ENCODE measurements at regions not wholly inside any gene's neighbourhood (a gene's known extent, or its start where the extent isn't known, plus 50 kb on each side); places are given as distances from the start of the nearest gene placed in this dataset.

DNA sequence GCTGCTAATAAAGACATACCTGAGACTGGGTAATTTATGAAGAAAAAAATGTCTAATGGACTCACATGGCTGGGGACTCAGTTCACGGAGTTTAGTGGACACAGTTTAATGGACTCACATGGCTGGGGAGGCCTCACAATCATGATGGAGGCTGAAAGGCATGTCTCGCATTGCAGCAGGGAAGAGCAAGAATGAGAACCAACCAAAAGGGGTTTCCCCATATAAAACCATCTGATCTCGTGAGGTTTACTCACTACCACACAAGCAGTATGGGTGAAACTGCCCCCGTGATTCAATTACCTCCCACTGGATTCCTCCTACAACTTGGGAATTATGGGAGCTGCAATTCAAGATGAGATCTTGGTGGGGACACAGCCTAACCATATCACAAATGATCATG, 1181.2 kb downstream of the PCDH9 start:
- no peaks in the 10 kb centered on the region for H3K36me3 ChIP-seq
- H3K27me3 ChIP-seq = no peaks in the 10 kb centered on the region
- no peaks in the 10 kb centered on the region for H3K4me1 ChIP-seq (ENCODE audit: low read depth)
- H3K27ac ChIP-seq = no peak overlapping the region
- TF ChIP-seq, protein P1, sequence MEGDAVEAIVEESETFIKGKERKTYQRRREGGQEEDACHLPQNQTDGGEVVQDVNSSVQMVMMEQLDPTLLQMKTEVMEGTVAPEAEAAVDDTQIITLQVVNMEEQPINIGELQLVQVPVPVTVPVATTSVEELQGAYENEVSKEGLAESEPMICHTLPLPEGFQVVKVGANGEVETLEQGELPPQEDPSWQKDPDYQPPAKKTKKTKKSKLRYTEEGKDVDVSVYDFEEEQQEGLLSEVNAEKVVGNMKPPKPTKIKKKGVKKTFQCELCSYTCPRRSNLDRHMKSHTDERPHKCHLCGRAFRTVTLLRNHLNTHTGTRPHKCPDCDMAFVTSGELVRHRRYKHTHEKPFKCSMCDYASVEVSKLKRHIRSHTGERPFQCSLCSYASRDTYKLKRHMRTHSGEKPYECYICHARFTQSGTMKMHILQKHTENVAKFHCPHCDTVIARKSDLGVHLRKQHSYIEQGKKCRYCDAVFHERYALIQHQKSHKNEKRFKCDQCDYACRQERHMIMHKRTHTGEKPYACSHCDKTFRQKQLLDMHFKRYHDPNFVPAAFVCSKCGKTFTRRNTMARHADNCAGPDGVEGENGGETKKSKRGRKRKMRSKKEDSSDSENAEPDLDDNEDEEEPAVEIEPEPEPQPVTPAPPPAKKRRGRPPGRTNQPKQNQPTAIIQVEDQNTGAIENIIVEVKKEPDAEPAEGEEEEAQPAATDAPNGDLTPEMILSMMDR (IDR thresholded peaks at IDR 0.05; ENCODE audit: low read depth, low read length) = no peak
- DNase-seq (ENCODE audit: low read depth in 1 of 2, low spot score in 1 of 2) = no peak
- no peak overlapping the region for H3K4me3 ChIP-seq
- H3K9me3 ChIP-seq (ENCODE audit: low read depth) = no peaks in the 10 kb centered on the region

GRCh38 chr13:66040506-66040905, 1189.6 kb downstream of the PCDH9 start:
- no peak overlapping the region for H3K4me3 ChIP-seq
- no peak overlapping the region for H3K27ac ChIP-seq
- no peaks in the 10 kb centered on the region for H3K9me3 ChIP-seq (ENCODE audit: low read depth)
- no peak for DNase-seq (ENCODE audit: low read depth in 1 of 2, low spot score in 1 of 2)
- H3K4me1 ChIP-seq (ENCODE audit: low read depth) = no peaks in the 10 kb centered on the region
- TF ChIP-seq, protein P1 (IDR thresholded peaks at IDR 0.05; ENCODE audit: low read depth, low read length) = no peak
- no peaks in the 10 kb centered on the region for H3K36me3 ChIP-seq
- H3K27me3 ChIP-seq = no peaks in the 10 kb centered on the region

GRCh38 chr13:66037096-66037495, 1193.0 kb downstream of the PCDH9 start:
- H3K27me3 ChIP-seq = no peaks in the 10 kb centered on the region
- no peaks in the 10 kb centered on the region for H3K9me3 ChIP-seq (ENCODE audit: low read depth)
- DNase-seq (ENCODE audit: low read depth in 1 of 2, low spot score in 1 of 2) = no peak
- no peaks in the 10 kb centered on the region for H3K36me3 ChIP-seq
- H3K4me3 ChIP-seq = no peak overlapping the region
- H3K4me1 ChIP-seq (ENCODE audit: low read depth) = no peaks in the 10 kb centered on the region
- no peak overlapping the region for H3K27ac ChIP-seq
- TF ChIP-seq, protein P1 (IDR thresholded peaks at IDR 0.05; ENCODE audit: low read depth, low read length) = no peak

GRCh38 chr13:66036636-66037035, 1193.5 kb downstream of the PCDH9 start:
- no peaks in the 10 kb centered on the region for H3K9me3 ChIP-seq (ENCODE audit: low read depth)
- no peak overlapping the region for H3K27ac ChIP-seq
- H3K4me1 ChIP-seq (ENCODE audit: low read depth) = no peaks in the 10 kb centered on the region
- DNase-seq (ENCODE audit: low read depth in 1 of 2, low spot score in 1 of 2) = no peak
- H3K27me3 ChIP-seq = no peaks in the 10 kb centered on the region
- no peaks in the 10 kb centered on the region for H3K36me3 ChIP-seq
- no peak overlapping the region for H3K4me3 ChIP-seq
- TF ChIP-seq, protein P1 (IDR thresholded peaks at IDR 0.05; ENCODE audit: low read depth, low read length) = no peak

DNA sequence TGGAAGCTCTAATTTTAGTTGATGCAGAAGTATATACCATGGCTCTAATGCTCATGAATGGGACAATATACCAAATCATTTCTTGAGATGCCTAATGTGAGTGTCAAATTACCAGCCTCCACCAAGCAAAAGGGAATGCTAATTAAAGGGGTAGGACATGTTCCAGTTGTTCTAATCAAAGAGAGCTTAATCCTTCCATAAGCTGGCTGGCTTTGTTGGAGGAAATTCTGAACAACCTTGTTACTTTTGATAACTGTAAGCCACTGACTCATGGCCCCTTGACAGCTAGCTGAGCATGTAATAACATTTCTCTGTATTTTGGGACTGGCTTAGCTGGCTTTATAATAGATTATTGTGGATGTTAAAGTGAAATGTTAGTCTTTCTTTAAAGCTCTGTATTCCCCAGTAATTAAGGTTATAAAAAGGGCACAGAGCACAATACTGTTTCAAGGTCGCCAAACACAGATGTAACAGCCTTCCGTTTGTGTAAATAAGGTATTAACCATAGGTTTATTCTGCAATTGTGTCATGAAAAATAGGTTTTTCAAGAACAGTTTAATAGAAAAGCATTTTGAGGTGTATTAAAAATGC, 1194.0 kb downstream of the PCDH9 start:
- Histone ChIP-seq H3K36me3 (no peaks in the 10 kb centered on the region), H3K4me1 (ENCODE audit: low read depth) (no peaks in the 10 kb centered on the region), H3K9me3 (ENCODE audit: low read depth) (no peaks in the 10 kb centered on the region), H3K4me3 (no peak overlapping the region), H3K27me3 (no peaks in the 10 kb centered on the region), H3K27ac (no peak overlapping the region)
- TF ChIP-seq, protein P1 (IDR thresholded peaks at IDR 0.05; ENCODE audit: low read depth, low read length) = no peak
- peak in 1 of 2 donors; percentile 38 for DNase-seq (ENCODE audit: low read depth in 1 of 2, low spot score in 1 of 2)
